HG03469 (cell line): ENCODE measurements at regions not wholly inside any gene's neighbourhood (a gene's known extent, or its start where the extent isn't known, plus 50 kb on each side); places are given as distances from the start of the nearest gene placed in this dataset.

Experiments
- ATAC-seq: cut with Tn5 transposase; IDR thresholded peaks from one replicate; pipeline ENCODE4 v1.9.1; 2021; ENCODE audit warnings: mild to moderate bottlenecking, moderate library complexity, moderate number of reproducible peaks; ENCODE audit not compliant: unreplicated experiment

GRCh38 chr10:111435871-111436270 is 359.0 kb downstream of the ADRA2A start:
- no peak for ATAC-seq

DNA sequence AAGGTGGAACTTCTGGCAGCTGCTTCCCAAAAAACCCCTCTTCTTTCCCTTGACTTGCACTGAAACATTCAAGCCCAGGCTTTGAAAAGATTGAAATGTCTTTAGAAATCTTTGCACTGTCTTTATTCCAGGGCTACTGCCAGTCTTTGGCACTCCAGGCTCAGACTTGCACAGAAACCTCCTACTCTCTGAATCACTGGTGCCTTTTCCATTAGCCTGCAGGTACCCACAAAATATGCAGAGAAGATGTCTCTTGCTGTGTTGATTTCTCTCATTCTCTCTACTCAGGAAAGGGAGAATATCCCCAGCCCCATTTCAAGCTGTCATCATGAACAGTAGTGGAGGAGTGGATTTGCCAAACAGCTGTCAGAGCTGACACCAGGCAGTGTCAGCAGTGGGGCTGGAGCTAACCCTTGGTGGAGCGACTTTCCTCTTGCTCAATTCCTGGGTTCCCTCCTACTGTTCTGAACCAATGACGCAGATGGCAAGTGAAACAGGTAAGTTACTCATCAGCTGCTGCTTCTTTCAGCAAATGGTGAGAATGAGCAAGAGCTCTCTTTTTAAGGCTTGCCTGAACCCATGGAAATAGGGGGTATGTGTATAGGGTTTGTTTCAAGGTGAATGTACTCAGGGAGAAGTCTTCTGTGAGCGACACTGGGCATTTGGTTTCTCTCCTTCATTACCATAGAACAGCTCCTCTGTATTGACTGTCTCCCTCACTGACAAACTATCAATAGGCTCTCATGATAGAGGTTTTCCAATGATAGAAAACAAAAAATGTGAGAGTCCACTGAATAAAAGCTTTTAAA is 362.4 kb downstream of the ADRA2A start:
- ATAC-seq: no peak

DNA sequence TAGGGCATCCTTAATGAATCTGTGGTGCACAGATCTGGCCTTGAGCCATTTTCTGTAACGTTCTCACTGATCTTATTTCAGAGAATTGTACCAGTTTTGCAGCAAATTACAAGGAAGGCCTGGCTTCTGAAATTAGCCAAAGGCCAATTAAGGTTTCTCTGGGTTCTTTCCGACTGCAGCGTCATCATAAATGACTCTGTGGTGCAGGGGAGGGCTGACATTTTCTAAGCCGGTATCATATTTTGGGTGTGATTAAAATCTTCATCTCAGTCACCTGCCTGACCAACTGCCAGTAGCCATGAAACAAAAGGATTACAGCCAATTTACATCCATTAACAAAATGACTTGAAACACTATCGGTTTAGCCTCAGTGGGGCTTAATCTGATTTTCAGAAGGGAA is 363.7 kb downstream of the ADRA2A start:
- ATAC-seq: no peak

GRCh38 chr10:111445667-111446066 is 368.8 kb downstream of the ADRA2A start:
- ATAC-seq: no peak

GRCh38 chr10:111446966-111447365 is 370.1 kb downstream of the ADRA2A start:
- no peak for ATAC-seq

DNA sequence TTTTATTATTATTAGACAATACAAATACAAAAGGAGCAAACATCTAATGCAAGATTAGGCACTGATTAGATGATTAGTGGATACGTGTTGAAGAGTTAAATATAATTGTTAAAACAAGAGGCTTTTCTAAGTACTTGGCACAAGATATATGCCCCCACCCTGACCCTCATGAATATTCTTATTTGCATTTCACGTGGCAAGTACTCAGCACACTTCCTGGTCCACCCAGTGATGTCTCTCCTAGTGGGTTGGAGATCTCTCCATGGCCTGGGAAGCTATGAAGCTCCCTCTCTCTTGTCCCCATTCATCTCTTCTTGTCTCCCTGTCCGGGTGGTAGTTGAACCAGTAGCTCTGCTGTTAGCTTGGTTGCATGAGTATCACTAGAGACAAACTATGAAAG is 375.3 kb downstream of the ADRA2A start:
- ATAC-seq: no peak

DNA sequence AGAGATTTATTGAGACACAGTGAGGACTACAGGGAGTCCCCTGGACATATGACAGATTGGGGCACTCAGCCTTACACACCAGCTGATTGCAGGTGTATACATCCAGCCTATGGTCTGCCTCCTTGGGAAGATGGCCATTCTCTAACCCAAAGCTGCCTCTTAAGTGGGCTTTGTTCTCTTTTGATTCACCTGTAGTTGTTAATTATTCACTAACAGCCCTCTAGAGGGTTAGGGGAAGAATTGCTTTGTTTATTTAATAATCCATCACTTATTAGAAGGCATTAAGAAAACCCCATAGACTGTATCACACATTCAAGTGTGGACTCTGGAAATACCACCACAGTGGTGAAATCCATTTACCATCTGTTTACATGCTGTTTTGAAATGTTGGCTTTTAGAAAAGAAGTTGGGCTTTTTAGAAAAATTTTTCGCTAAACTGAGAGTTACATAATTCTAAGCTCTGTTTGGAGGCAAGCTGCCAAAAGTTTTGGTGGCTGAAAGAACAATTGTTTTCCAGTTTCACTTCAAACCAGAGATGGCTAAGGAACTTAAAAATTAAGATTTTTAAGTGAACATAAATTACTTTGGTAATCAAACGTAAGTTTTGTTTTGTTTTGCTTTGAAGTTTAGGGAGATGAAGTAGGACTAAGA is 379.1 kb downstream of the ADRA2A start:
- ATAC-seq: no peak

GRCh38 chr10:111458256-111458655 is 381.4 kb downstream of the ADRA2A start:
- ATAC-seq: no peak

DNA sequence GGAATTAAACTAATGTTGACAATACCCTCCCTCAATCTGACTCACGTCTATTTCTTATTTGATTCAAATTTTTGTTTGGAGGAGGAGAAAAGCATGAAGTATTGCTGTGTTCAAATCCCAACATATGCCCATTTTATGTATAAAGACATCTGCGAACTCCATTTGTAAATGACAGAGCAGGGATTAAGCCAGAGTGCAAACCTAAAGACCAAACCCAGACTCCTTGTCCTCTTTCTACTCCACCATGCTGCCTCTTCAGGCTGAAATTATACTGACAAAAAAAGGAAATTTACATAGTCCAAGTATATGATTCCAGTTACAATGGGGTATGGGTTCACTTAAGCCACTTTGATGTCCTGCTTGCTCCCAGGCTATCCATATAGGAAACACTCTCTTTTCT is 383.1 kb downstream of the ADRA2A start:
- no peak for ATAC-seq

DNA sequence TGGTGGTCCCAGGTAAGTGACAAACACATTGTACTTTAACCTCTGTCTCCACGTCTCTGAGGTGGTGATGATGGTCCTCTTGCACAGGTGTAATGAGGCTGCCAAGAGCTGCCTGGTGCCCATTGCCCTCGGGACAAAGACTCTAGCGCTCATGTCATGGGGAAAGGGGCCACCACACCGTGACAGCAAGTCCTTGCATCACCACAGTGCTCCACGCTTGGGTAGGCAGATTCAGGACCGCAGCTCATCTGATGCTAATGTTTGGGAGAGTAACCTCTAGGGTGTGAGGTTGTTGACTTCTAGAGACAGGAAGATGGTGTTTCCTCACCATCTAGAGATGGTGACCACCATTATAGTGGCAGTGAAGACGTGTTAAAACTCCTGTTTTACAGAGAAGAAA is 395.6 kb downstream of the ADRA2A start:
- ATAC-seq: no peak

DNA sequence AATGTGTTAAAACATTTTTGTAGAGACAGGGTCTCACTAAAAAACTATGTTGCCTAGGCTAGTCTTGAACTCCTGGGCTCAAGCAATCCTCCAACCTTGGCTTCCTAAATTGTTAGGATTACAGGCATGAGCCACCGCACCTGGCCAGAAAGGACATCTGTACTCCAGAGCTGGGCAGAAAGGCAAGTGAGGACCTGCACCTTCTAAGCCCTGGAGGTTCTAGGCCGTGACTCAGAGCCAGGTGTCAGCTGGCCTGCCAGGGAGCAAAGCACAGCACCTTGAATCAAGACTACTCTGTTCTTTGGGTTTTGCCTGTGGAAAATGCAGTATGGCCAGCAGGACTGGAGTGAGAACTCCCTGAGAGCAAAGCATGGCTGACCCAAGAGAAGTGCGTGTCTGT is 396.5 kb downstream of the ADRA2A start:
- no peak for ATAC-seq

DNA sequence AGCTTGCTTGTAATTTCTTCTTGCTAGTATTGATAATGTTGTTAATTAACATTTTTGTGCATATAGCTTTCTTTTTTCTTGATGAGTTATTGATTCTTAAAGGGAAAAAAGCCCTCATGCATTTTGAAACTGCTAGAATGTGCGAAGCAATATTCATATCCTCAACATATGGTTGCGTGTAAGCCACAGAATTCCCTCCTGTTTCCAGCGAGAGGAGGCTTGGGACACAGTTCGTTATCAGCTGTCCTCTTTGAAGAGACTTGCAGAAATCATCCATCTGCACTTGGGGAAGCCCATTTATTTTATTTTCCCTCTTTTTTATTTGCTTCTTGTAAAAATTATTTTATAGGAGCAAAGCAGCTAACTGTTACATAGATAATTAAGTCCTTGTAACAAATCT is 398.0 kb downstream of the ADRA2A start:
- no peak for ATAC-seq

GRCh38 chr10:111475720-111476119 is 398.9 kb downstream of the ADRA2A start:
- ATAC-seq: no peak

DNA sequence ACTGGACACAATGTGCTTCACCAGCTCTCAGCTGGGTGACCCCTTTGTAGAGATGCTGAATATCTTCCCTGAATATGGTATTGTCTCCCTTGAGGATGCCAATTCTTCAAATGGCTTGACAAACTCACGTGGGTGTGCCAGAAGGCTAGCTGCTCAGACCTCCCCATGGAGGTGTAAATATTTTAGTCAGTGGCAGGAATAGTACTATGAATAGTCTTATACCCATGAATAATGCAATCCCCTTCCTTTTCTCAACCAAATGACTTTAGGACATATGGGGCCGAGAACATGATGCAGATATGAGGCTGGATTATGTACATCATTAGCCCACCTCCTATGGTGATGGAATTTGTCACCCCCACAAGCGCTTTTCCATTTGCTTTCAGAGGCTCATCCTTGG is 401.8 kb downstream of the ADRA2A start:
- no peak for ATAC-seq

GRCh38 chr10:111479966-111480365 is 403.1 kb downstream of the ADRA2A start:
- ATAC-seq: no peak

DNA sequence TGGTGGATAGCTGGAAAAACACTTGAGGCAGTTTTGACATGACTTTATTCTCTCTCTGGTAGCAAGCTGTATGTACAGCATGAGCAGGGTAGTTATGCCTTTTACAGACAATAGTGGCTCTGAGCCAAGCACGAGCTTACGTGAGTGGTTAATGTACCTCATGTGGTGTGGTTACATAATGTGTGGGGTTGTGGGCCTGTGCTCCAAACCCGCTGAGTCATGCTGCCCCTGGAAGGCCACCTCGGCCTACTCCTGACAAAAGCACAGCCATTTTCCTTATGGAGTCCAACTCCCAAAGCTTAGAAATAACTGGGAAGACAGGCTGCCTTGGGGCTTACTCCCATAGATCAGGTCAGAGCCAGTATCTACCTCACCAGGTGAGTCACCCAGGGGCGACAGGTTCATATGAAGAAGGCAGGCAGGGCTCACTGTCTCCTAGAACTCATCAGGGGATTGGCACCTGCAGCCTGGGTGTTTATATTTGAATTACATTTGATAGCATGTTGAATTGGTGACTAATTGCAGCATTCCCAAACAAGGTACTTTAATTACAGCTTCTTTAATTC is 404.5 kb downstream of the ADRA2A start:
- ATAC-seq: no peak

GRCh38 chr10:111481866-111482265 is 405.0 kb downstream of the ADRA2A start:
- no peak for ATAC-seq

- no peak for ATAC-seq
Observed at GRCh38 chr10:111482621-111483216, 405.9 kb downstream of the ADRA2A start.

DNA sequence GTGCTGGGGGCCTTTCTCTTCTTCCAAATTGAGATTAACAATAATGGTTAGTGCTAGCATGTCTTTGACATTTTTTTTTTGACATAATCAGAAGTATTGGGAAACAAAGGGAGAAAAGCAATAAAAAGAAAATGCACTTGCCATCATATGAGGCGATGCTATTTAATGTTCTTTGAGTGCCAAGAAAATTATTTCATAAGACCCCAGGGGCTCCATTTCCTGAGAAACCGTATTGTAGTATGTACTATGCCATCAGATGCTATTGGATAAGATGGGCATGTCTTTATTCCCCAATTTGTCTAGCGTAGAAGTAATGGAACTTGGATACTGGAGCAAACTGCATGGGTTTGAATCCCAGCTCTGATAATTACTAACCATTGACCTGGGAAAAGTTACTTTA is 408.9 kb downstream of the ADRA2A start:
- ATAC-seq: no peak

GRCh38 chr10:111486346-111486745 is 409.5 kb downstream of the ADRA2A start:
- no peak for ATAC-seq

DNA sequence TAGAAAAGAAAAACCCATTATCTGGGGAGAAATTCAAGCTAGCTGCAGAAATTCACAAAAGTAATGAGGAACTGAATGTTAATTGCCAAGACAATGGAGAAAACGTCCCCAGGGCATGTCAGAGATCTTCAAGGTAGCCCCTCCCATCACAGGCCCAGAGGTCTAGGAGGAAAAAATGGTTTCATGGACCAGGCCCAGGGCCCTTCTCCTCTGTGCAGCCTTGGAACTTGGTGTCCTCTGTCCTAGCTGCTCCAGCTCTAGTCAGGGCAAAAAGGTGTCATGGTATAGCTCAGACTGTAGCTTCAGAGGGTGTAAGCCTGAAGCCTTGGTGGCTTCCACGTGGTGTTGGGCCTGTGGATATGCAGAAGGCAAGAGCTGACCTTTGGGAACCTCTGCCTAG is 411.8 kb downstream of the ADRA2A start:
- no peak for ATAC-seq

GRCh38 chr10:111491154-111491553 is 414.3 kb downstream of the ADRA2A start:
- ATAC-seq: no peak
